HG03097 (cell line): ENCODE measurements at regions not wholly inside any gene's neighbourhood (a gene's known extent, or its start where the extent isn't known, plus 50 kb on each side); places are given as distances from the start of the nearest gene placed in this dataset.

Experiments
- ATAC-seq: cut with Tn5 transposase; IDR thresholded peaks from one replicate; pipeline ENCODE4 v1.9.1; 2021; ENCODE audit not compliant: unreplicated experiment, low FRiP score

- ATAC-seq = no peak
Observed at GRCh38 chr16:65519402-65519801, 397.5 kb upstream of the CDH11 start.

DNA sequence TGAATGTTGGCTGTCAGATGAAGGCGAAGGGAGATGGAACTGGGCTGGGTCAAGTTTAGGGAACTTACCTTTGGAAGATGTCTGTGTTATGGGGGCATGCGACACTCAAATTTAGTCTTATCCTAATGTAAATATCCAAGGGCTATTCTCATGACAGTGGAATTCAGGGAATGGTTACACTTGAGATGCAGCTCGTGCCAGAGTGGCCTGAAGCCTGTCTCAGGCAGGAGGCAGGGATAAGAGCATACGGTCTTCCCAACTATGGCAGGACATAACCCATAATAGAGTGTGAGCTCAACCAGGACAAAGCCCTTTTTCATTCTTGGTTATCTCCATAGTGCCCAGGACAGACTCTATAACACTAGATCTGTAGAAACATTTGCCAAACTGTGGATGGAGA is 393.3 kb upstream of the CDH11 start:
- ATAC-seq = no peak

- ATAC-seq = no peak
Observed at GRCh38 chr16:65510850-65511249, 389.0 kb upstream of the CDH11 start.

DNA sequence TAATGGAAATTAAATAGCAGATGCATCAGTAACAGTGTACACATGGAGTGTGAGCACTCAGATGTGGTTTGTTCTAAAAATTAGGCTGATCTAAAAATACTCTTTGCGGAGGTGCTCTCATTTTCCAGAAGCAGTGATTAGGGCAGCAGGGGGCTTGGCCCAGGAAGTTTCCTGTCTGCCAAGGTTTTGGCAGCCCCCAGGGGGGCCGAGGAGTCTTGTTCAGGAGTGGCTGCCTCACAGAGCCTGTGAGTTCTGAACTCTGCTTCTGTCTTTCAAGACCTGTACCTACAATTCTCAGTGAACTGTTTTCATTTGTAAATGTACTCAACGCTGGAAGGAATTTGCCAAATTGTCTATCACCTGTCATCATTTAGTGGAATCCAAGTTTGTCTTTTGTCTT is 388.4 kb upstream of the CDH11 start:
- ATAC-seq = no peak

DNA sequence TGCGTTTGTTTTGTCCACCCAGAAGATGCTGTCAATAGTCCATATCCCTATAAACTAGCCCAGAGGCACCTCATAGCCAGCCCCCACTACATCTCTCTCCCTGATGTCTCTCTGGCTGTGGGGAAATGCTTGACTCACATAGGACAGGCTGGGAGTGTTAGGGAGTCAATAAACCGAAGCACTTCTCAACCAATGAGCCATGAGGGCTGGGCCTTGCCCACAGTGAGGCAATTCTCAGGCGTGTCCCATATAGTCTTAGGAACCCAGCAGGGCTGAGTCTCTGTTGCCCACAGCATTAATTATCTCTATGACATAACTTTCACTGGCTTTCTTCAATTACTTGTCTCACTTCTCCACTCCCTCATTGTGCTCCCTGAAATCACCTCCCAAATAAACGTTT is 387.3 kb upstream of the CDH11 start:
- ATAC-seq = no peak

GRCh38 chr16:65500919-65501318 is 379.1 kb upstream of the CDH11 start:
- no peak for ATAC-seq

DNA sequence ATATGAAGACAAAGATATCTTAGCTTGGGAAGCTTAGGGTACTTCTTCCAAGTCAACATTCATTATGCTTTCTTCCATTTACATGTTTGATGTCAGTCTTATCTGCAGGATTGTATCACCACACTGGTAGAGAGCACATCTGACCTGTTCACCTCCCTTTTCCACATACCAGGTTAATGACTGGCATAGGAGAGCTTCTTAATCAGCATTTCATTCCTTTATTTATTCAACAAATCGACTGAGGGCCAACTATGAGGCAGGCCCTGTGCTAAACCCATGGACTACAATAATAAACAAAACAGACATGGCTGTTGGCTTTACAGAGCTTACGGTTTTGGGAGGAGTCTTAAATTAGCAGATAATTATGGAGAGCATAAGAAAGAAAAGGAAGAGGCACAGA is 378.1 kb upstream of the CDH11 start:
- ATAC-seq = no peak

DNA sequence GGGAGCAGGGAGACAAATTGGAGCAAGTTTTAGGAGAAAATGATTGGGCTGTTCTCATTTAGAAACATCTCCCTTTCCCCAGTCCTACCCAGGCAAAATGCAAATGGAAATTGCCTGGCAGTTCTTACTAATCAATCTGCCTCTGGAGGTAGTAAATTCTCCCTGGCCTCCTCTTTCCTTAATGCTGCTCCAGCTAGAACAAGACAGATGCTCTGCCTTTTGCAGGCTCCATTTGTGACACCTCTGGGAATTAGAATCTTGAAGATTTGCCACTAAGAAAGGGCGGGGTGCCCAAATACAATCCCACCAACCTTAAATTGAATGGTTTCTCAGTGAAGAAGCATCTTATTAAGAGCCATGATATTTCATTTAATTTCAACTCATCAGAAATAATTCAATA is 377.7 kb upstream of the CDH11 start:
- no peak for ATAC-seq

- ATAC-seq = no peak
Observed at GRCh38 chr16:65497571-65497970, 375.7 kb upstream of the CDH11 start.

- ATAC-seq = no peak
Observed at GRCh38 chr16:65495106-65495505, 373.2 kb upstream of the CDH11 start.

GRCh38 chr16:65494609-65495008 is 372.7 kb upstream of the CDH11 start:
- ATAC-seq = no peak

- no peak for ATAC-seq
Observed at GRCh38 chr16:65494080-65494479, 372.2 kb upstream of the CDH11 start.

- no peak for ATAC-seq
Observed at GRCh38 chr16:65490286-65490685, 368.4 kb upstream of the CDH11 start.

DNA sequence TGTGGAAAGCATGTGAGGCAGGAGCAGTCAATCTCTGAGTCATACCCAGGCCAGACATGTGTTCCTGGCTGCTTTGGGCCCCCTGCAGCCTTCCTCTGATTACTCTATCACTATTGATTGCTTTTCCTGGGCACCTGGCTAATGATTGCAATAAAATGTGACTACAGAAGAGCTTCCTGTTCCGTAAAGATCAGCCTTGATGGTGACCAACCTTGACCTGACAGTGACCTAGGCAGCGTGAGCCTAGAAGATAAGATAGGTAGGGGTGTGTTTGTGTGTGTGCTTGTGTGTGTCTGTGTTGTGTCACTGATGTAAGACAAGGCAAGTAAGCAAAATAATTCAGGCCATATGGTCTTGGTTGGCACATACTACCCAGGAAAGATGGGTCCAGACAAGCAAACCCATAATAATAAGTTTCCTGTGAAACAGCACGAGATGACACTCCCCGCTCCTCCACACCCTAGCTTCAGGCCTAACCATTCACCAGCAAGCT is 367.7 kb upstream of the CDH11 start:
- no peak for ATAC-seq

DNA sequence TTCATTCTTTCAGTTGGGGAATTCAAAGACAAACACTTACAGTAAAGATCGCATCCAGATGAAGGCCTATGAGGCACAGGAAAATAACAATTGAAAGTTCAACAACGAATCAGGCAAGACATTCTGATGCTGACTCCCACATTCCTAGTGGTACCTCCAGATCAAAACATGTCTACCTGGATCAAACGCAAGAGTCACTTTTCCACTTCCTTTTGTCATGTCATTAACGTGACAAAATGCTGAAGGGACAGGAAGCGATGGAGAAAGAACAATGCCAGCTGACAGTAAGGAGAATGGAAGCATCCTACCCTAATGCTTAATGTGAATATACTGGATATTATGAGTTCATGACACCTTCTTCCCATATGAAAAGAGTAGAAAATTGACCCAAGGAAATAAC is 365.4 kb upstream of the CDH11 start:
- no peak for ATAC-seq

DNA sequence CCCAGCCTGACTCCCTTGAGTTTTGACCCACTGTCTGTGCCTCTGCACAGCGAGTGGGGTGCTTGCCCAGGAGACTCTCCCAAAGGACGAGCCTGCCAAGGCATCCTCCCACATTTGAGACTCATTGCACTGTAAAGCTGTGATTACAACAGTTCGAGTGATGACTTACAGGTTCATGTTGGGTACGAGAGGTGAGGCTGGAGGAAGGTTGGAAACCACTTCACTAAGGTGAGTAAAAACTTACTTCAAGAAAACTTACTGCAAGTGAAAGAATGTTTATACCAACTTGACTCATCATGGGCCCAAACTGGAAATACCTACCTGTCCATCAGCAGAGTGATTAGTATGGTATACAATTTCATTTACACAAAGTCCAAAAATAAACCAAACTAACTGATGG is 360.1 kb upstream of the CDH11 start:
- no peak for ATAC-seq

GRCh38 chr16:65480281-65481091 is 358.6 kb upstream of the CDH11 start:
- no peak for ATAC-seq

DNA sequence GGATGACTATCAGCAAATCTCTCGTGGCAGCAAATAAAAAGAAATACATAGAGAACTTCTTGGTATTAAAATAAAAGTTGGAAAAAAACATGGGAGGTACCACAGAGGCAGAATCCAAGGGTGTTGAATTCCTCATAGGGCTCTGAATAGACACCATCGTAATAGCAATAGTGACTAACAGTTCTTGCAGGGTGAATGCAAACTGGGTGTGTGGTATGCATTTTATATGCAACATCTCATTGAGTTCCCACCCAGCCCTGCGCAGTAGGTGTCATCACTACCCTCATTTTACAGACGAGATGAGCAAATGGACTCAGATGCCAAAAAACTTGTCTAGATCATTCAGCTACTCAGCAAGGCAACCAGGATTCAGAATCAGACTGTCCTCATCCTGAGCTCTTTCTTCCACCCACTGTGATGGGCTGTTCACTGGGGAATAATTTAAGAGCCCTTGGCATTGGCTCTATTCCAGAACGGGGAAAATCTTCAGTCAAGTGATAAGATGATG is 354.6 kb upstream of the CDH11 start:
- ATAC-seq = no peak

- no peak for ATAC-seq
Observed at GRCh38 chr16:65473699-65474098, 351.8 kb upstream of the CDH11 start.

- ATAC-seq = no peak
Observed at GRCh38 chr16:65469116-65469515, 347.3 kb upstream of the CDH11 start.

DNA sequence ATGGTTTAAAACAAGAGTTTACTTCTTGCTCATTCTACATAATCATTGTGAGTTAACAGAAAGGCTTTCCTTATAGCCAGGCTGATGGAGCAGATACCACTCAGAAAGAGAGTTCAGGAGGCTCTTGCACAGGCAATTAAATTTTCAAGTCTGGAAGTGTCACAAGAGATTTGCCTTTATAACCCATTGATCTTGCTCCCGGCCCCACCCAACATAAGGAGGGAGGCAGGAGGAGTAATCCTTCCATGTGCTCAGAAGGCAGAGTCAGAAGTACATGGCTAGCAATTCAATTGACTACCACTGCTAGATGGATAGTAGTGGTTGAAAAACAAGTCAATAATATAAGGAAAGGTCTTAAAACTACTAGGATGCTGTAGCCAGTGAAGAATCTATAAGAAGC is 346.3 kb upstream of the CDH11 start:
- ATAC-seq = no peak

DNA sequence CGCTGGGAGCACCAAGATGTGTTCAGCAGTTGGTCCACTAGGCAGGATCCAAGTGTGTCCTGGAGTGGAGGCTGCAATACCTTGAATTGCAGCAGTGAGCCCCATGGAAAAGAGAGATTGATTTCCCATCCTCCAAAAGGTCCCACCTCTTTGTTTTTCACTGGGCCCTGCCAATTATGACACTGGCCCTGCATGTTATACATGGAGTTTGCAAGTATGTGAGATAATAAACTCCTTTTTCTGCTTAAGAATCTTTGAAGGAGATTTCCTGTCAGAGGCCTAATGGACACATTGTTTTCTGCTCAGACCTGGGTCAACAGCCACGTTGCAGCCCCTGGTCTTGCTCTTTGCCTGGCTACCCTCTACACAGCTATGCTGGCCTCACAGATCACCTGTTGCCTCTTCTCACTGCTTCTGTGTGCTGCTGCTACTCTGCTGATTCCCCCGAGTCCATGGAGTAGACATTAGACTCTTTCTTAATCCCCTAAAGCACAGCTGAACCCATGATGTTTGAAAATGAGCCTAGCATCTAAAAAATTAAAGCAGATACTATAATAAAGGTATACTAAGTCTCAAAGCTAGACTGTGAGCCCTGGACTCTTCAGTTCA is 341.9 kb upstream of the CDH11 start:
- ATAC-seq = no peak
